ENCODE measurements at regions not wholly inside any gene's neighbourhood (a gene's known extent, or its start where the extent isn't known, plus 50 kb on each side); places are given as distances from the start of the nearest gene placed in this dataset.
A peak's percentile ranks its signal among the peaks of the same experiment; 100 is the strongest.

DNA sequence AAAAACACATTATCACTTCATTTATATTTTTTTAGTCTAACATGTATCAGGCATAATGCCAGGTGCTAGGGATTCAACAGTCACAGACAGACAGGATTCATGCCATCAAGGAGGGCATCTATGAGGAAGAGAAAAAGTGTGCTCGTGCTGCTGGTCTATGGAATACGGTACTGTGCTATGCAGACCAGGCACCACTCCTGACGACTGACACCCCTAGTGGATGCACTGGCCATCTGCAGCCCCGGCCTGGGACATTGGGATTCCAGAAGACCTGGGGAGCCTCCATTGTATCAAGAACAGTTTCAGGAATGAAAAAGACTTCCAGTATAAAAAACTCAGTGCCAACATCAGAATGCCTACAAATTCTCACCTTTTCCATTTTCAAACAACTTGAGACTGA, 94.0 kb downstream of the KLF12 start:
- H4K8ac ChIP-seq (ENCODE audit: low read depth in 2 of 2, low read length in 2 of 2): no peak overlapping the region
- 56% methylated on average over 3 of the region's 4 CpGs; no CpG with 5 or more reads in 1 of the 2 experiments for WGBS, 2 experiments (ENCODE audit: extremely low coverage in 2 of 2, insufficient read length in 1 of 2)
- no peak overlapping the region for H3K4me3 ChIP-seq (ENCODE audit: insufficient read depth, low read depth, low read length)
- H3K18ac ChIP-seq (ENCODE audit: low read depth, low read length): no peak overlapping the region
- no peak overlapping the region for H3K27ac ChIP-seq (ENCODE audit: insufficient read depth, low read length)
- H3K4ac ChIP-seq (ENCODE audit: low read depth, low read length): no peak overlapping the region
- 0 out of 2 replicates have a peak overlapping the region, but pooled peaks have one; percentile 14 for H3K14ac ChIP-seq (replicated peaks; ENCODE audit: low read depth, low read length)
- DNase-seq (peak; percentile 31), ATAC-seq (ENCODE audit: low read depth) (peak; percentile 75)
- H3K79me1 ChIP-seq (ENCODE audit: low read depth in 1 of 2, low read length in 2 of 2): peaks cover 30 to 70% of the 10 kb centered on the region in 2 experiments
- in situ Hi-C loops (cut with MboI; ENCODE audit: low sequenced_read_pairs) (no loop called here), dilution Hi-C loops (cut with HindIII; ENCODE audit: low sequenced_read_pairs, unreplicated experiment) (no loop called here), intact Hi-C loops (cut with micrococcal nuclease) (loop anchor here (10.0 kb wide), 1 partner anchor 185 kb away; no protein-coding TSS in a partner anchor)
- no peak overlapping the region for H2AFZ ChIP-seq (replicated peaks; ENCODE audit: low read length, poor library complexity)
- 0 out of 2 replicates have a peak, but pooled peaks have one; percentile 25 for TF ChIP-seq SMC3 (IDR thresholded peaks at IDR 0.05; ENCODE audit: low read depth, low read length)
- TF ChIP-seq RAD21 (IDR thresholded peaks at IDR 0.05; ENCODE audit: low read length): peak; percentile 34; the same call in 1 of the 2 replicates
- no peak for TF ChIP-seq MAFK (IDR thresholded peaks at IDR 0.05; ENCODE audit: low read depth, low read length)
- TF ChIP-seq, protein P1, sequence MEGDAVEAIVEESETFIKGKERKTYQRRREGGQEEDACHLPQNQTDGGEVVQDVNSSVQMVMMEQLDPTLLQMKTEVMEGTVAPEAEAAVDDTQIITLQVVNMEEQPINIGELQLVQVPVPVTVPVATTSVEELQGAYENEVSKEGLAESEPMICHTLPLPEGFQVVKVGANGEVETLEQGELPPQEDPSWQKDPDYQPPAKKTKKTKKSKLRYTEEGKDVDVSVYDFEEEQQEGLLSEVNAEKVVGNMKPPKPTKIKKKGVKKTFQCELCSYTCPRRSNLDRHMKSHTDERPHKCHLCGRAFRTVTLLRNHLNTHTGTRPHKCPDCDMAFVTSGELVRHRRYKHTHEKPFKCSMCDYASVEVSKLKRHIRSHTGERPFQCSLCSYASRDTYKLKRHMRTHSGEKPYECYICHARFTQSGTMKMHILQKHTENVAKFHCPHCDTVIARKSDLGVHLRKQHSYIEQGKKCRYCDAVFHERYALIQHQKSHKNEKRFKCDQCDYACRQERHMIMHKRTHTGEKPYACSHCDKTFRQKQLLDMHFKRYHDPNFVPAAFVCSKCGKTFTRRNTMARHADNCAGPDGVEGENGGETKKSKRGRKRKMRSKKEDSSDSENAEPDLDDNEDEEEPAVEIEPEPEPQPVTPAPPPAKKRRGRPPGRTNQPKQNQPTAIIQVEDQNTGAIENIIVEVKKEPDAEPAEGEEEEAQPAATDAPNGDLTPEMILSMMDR (conservative IDR thresholded peaks at IDR 0.05; ENCODE audit: low read depth, low read length): peak; percentile 49
- TF ChIP-seq, protein P2, sequence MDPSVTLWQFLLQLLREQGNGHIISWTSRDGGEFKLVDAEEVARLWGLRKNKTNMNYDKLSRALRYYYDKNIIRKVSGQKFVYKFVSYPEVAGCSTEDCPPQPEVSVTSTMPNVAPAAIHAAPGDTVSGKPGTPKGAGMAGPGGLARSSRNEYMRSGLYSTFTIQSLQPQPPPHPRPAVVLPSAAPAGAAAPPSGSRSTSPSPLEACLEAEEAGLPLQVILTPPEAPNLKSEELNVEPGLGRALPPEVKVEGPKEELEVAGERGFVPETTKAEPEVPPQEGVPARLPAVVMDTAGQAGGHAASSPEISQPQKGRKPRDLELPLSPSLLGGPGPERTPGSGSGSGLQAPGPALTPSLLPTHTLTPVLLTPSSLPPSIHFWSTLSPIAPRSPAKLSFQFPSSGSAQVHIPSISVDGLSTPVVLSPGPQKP (IDR thresholded peaks at IDR 0.05; ENCODE audit: borderline replicate concordance, low read depth, low read length): no peak
- ChIA-PET POLR2A (ENCODE audit: unreplicated experiment) (no interaction called here), CTCF (no interaction called here)
- H3K4me1 ChIP-seq (ENCODE audit: control insufficient read depth, insufficient read depth, low read length): peaks cover 2% of the 10 kb centered on the region; the same call in 1 of the 2 replicates
- H3K9ac ChIP-seq (ENCODE audit: low read depth, low read length): no peak overlapping the region
- no peak overlapping the region for H3K4me2 ChIP-seq (ENCODE audit: low read depth, low read length)
- no peak overlapping the region for H2AK5ac ChIP-seq (ENCODE audit: low read depth, low read length)
- H3K36me3 ChIP-seq (ENCODE audit: control insufficient read depth, insufficient read depth, low read length): no peaks in the 10 kb centered on the region; the same call in 1 of the 2 replicates
- peaks cover 7% of the 10 kb centered on the region for H3K9me1 ChIP-seq (ENCODE audit: insufficient read depth, low read length)
- no peaks in the 10 kb centered on the region for H3K9me3 ChIP-seq (ENCODE audit: control insufficient read depth, insufficient read depth, low read length)
- H2BK15ac ChIP-seq (ENCODE audit: low read depth, low read length): no peak overlapping the region
- no peak overlapping the region for H2BK5ac ChIP-seq (ENCODE audit: low read depth, low read length, poor library complexity, severe bottlenecking)
- no peak overlapping the region for H4K91ac ChIP-seq (ENCODE audit: insufficient read depth, low read depth, low read length)
- H2BK20ac ChIP-seq (ENCODE audit: low read depth, low read length): no peak overlapping the region
- H3K27me3 ChIP-seq (ENCODE audit: control insufficient read depth, insufficient read depth, low read length): no peaks in the 10 kb centered on the region
- peaks cover 21% of the 10 kb centered on the region; the same call in 1 of the 2 replicates for H4K20me1 ChIP-seq (ENCODE audit: insufficient read depth, low read length)
- no peak overlapping the region for H3K23ac ChIP-seq (ENCODE audit: low read depth, low read length)
- H3K56ac ChIP-seq (ENCODE audit: extremely low read depth, insufficient read depth, low read length): no peak overlapping the region
- H4K5ac ChIP-seq (ENCODE audit: low read depth, low read length): no peak overlapping the region
- no peak overlapping the region for H2AK9ac ChIP-seq (replicated peaks; ENCODE audit: low read depth, low read length, poor library complexity)
- no peak overlapping the region for H2BK120ac ChIP-seq (ENCODE audit: low read depth, low read length)
- no TSS peak for BruUV-seq (replicated peaks)
